Esophagus muscularis mucosa (tissue), 3 donors: ENCODE measurements at regions not wholly inside any gene's neighbourhood (a gene's known extent, or its start where the extent isn't known, plus 50 kb on each side); places are given as distances from the start of the nearest gene placed in this dataset.

Experiments used
- CTCF ChIP-seq, 3 experiments: fragments of 200-600 bp in 2 of 3; fragments of 450-650 bp in 1 of 3; sonication (generic) in 2 of 3; IDR thresholded peaks; one replicate each; pipeline ENCODE4 v1.5.1; 2017 to 2019; ENCODE audit warnings: antibody characterized with exemption in 3 of 3, mild to moderate bottlenecking in 2 of 3, moderate library complexity in 1 of 3
- POLR2A ChIP-seq: fragments of 450-650 bp; IDR thresholded peaks from one replicate; pipeline ENCODE4 v1.6.1; 2017; ENCODE audit warnings: antibody characterized with exemption, moderate library complexity, mild to moderate bottlenecking, low read depth

DNA sequence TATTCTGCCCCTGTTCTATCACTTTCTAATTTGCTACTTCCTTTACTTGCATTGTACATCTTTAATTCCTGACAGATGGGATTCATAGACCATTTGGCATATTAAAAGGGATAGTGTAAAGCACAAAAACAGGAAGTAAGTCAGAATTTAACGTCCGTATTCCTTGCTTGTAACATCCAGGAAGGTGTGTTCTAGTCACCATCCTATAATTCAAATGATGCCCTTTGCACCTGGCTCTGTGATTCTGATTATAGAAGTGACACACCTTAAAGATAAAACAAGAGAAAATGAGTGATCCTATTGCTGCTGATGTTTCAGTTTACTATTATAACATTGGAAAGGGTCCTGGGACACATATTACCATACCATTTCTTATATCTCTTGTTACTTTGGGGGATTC, 238.7 kb upstream of the NR3C2 start:
- TF ChIP-seq POLR2A (no peak), CTCF (IDR thresholded peaks at IDR 0.05) (no peak)
